HUDEP-2 (cell line): ENCODE measurements at regions not wholly inside any gene's neighbourhood (a gene's known extent, or its start where the extent isn't known, plus 50 kb on each side); places are given as distances from the start of the nearest gene placed in this dataset.
"Not testable (repeated sequence)": the region's sequence is repeated elsewhere in the genome, so short reads cannot be mapped to it uniquely, and the experiment has no call there.

Experiments
- DNase-seq, 76 experiments: peaks; one replicate each; lab custom pipeline; 2025; ENCODE audit not compliant: unreplicated experiment in 76 of 76; lab: John Stamatoyannopoulos, UW

GRCh38 chr1:228887960-228888359 is 152.7 kb downstream of the RHOU start:
- no peak for DNase-seq

DNA sequence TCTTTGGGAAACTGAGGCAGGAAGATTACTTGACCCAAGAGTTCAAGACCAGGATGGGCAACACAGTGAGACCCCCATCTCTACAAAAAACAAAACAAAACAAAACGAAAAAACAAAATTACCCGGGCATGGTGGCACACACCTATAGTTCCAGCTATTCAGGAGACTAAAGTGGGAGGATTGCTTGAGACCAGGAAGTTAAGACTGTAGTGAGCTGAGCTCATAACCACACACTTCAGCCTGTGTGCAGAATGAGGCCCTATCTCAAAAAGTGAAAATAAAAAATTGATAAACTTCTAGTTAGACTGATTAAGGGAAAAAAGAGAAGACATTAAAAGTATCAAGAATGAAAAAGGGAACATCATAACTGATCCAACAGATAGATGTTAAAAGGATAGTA is 154.0 kb downstream of the RHOU start:
- DNase-seq = no peak

DNA sequence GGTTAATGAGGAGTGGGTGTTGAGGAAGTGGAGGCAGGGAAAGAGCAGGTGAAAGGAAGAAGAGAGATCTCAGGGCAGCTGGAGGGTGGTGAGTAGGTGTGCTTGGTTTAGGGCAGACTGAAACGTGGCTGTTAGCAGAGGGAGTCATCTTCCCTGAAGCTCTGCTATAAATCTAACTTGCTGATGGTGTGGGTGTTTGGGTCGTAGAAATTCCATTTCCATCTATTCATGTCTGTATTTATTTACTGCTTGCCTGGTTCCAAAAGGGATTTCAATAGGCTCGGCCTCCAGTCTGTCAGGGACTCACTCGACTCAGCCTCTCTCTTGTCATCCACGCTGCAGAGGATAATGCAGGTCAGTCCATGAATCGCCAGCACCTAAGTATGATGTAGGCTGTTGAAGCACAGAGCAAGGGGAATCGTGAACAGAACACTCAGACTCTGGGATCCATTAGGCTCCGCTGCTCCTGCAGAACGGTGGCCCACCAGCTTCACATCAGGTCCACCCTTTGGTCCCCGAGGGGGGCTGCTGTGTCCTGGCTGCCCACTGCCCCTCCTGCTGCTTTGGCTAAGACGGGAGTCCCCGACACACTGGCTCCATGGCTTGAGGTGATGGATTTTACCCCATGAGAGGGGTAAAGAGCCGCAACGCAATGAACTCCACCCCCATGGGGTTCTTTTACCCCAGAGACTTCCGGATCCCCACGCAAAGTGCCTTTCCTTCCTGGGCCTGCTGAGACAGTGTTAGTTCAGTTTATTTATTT is 156.2 kb downstream of the RHOU start:
- DNase-seq = no peak

- DNase-seq = not testable (repeated sequence)
Measured at GRCh38 chr1:228892200-228892599, 156.9 kb downstream of the RHOU start.

DNA sequence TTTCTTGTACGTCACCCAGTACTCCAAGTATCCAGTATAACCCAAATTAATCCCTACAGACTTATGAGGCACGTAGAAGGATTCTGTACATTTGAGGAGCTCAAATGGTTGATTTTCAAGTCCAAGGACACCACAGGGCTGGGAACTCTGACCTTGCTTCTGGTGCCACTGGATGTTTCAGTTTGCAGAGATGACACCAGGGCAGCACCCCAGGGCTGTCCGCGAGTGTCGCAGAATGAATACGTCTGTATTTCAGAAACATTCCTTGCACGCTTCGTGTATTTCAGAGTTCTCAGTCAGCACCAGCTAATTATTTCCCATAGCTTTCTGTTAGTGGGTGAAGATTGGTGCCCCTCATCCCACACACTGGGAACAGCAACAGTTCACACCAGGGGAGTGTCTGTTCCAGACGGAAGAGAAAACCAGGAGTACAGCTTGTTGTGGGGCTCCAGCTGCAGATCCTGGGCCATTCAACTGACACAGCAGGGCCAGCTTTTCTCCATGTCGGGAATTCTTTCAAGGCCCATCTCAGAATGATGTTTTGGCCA is 159.2 kb downstream of the RHOU start:
- no peak for DNase-seq

- no peak for DNase-seq
Measured at GRCh38 chr1:228897901-228898300, 162.6 kb downstream of the RHOU start.

- no peak for DNase-seq
Measured at GRCh38 chr1:228898582-228898992, 163.3 kb downstream of the RHOU start.

DNA sequence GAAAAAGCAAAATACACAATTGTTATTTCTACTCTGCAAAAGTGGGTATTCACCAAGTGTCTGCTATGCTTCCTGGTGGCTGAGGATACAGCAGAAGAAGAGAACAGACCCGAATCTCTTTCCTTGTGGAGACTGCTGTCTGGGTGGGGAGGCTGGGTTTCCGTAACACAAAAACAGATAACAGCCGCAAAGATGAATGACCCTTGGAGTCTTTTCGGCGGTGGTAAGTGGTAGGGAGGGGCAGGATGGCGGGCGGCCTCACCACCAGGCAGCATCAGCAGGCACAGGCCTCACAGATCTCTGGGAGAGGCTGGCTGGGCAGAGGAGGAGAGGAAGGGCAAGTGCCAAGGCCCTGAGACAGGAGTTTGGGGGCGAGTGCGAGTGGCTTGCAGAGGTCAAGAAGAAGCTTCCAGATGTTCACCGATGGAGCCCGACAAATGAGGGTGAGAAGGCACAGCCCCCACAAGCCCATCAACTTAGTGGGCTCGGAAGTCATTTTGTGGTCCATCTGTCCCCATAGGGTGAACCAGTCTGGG is 164.2 kb downstream of the RHOU start:
- no peak for DNase-seq

- no peak for DNase-seq
Measured at GRCh38 chr1:228900099-228900885, 165.0 kb downstream of the RHOU start.

DNA sequence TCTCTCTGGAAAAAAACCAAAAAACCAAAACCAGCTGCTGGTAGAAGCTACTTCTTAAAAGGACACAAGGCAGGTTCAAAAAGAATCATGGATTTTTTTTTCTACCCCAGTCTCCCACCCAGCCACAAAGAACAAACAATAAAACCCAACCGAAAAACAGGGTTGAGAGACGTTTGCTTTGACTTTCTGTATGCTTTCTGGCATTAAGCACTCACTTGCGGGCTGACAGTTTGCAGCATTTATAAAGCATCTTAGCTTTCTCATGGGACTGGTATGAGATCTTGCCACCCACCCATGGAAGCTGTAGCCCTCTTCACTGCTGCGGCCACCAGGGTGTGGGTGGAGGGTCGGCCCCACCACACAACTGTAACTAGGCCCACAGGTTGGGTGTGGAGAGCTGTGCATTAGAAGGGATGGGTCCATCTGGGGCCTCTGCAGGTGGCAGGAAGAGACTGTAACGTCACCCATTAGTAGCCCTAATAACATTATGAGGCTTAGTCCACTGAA is 165.7 kb downstream of the RHOU start:
- no peak for DNase-seq

DNA sequence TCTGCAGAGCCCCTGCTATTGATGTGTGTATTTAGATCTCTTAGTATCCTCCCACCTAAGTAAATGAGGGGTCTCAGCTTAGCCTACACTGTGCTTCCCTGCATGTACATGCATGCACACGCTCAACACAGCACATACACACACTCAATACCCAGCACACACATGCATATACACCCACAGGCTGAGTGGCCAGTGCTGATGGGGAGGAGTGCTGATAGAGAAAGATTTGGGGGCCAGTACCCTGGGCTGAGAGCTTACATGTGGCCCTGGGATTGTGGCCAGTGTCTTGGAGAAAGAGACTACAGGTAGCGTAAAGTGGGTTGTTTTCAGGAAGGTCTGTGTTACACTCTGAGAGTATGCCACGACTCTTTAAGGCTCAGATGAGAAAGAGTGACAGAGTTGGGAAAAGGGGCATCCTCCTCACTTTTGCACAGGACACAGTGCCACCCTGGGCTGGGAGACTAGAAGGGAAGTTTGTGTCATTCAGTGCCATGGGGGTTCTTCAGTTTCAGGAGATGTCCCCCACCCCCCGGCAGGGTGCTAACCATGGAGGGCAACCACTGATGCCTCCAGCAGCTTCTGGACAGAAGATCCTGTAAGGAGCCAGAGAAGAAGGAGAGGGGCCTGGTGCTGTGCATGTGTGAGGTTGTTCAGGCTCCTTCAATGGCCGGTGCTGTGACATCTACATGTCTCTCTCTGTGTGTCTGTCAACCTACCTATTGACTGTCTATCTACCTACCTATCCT is 166.8 kb downstream of the RHOU start:
- DNase-seq = no peak

DNA sequence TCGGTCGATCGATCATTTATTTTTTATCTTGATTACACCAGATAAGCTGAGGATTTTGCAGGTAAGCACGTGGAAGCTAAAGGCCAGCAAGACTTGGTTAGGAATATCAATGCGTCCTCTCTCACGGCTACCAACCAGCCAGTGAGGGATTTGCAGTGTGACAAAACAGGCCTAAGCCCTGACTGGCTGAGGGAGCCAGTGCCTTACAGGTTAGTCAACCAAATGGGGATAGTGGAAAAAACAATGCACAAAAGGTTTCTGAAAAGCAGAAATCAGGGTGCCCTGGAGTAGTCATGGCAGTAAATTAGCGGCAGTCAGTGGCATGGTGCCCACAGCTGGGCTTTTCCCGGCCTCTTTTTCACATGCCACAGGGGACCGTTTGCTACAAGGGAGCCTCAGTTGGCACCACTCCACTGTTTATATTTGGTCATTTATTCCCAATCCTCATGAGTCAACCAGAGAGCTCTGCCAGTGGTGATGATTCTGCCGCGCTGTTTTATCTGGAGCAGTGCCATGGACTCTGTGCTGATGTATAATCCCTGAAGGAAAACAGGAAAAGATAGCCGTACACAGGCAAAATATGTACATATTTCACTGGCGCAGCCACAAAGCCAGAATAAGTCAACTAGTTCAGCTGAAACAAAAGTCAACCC is 167.6 kb downstream of the RHOU start:
- no peak for DNase-seq

DNA sequence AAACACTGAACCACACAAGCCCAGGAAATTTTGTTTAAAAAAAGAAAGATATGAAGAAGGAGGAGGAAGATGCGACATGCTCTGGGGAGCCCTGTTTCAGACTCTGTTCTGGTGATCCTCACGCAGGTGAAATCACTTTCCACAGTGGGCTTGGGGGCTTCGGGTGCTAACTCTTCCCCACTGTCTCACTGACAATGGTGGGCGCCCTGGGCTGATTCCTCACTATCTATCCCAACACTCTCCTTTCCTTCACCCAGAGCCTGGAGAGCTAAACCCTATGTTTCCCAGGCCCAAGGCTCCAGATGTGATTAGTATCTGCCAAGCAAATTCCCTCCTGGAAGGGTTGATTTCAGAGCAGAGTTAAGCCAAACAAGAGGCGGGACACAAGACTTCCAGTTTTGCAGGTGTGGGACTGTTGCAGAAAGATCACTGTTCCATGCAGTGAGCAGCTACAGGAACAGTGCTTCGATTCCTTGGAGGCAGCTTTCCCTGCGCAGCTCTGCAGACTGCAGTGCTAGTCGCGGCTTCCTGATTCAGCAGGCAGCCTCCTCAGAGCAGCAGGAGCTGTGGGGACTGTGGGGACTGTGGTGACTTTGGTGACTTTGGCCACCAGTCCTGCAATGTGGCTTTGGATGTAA is 168.3 kb downstream of the RHOU start:
- no peak for DNase-seq

DNA sequence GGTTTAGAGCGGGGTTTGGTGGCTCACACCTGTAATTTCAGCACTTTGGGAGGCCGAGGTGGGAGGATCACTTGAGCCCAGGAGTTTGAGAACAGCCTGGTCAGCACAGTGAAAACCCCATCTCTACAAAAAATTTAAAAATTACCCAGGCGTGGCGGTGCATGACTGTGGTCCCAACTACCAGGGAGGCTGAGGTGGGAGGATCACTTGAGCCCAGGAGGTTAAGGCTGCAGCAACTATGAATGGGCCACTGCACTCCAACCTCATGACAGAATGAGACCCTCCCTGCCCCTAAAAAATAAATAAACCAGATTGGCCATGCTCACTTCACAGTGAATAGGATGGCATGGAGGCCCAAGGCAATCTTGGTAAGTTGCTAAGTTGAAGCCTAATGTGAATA is 168.9 kb downstream of the RHOU start:
- DNase-seq = no peak

GRCh38 chr1:228905701-228906101 is 170.4 kb downstream of the RHOU start:
- no peak for DNase-seq

DNA sequence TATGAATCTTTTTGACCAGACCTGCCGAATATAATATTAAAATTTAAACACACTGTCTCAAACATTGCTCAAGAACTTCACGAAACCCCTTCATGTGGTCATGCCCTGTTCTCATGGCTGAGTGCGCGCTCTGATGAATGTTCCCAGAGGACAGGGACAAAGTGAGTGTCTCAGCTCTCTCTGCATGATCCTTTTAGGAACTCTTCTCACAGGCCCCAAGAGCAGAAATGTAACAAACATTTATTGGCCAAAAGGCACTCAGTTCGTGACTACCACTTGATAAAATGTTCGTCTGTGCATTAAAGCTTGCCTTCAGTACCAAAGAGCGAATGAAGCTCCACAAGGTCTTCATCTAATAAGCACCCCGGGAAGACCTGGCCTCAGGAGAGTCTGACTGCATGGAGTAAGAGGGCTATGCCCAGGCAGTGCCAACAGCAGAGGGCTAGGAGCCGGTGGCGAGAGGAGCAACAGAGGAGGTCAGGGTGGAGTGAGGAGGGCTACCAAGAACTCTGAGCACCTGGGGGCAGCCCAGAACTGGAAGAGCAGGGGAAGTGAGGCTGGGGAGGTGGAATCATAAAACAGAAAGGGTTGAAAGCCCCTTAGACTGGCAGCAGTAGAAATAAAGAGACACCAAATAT is 171.1 kb downstream of the RHOU start:
- no peak for DNase-seq

DNA sequence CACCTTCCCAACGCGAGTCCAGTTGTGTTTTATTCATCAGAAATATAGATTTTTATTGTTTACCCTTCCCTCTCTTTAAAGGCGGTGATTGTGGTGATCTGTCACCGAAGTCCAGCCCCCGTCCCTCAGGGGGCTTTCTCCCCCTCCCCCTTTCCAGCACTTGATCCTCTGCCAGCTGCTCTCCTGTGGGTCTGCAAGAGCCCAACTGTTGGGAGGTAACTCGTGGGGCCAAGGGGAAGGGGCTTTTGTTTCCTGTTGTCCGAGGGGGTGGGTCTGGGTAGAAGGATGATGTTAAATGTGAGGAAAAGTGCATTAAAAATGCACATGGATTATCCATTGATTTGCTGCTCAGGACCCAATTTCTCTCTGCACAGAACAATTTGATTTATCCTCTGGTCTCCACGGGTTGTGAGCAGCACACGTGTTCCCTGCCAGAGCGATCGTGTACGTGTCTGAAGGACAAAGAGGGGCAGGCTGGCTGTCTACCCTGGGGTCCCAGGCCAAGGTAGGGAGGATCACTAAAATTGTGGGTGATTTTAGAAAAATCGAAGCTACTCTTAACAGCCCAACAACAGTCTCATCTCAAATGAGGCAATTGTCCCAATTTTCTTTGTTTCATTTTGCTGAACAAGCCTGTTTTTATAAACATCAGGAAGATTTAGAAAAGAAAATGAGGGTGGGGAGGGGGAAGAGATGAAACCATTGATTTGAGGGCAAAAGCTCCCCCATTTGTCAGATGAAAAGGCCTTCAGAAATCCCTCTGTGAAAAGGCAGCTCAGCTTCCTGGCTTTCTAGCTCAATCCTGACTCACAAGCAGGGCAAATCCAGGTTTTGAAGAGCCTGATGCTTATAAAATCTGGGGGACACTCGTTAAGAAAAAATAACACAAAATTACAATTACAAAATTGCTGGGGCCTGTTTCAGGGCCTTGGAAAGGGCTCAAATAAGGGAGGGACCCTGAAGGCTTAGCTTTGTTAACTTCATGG is 176.2 kb downstream of the RHOU start:
- no peak for DNase-seq
